ENCODE measurements at regions not wholly inside any gene's neighbourhood (a gene's known extent, or its start where the extent isn't known, plus 50 kb on each side); places are given as distances from the start of the nearest gene placed in this dataset.

DNA sequence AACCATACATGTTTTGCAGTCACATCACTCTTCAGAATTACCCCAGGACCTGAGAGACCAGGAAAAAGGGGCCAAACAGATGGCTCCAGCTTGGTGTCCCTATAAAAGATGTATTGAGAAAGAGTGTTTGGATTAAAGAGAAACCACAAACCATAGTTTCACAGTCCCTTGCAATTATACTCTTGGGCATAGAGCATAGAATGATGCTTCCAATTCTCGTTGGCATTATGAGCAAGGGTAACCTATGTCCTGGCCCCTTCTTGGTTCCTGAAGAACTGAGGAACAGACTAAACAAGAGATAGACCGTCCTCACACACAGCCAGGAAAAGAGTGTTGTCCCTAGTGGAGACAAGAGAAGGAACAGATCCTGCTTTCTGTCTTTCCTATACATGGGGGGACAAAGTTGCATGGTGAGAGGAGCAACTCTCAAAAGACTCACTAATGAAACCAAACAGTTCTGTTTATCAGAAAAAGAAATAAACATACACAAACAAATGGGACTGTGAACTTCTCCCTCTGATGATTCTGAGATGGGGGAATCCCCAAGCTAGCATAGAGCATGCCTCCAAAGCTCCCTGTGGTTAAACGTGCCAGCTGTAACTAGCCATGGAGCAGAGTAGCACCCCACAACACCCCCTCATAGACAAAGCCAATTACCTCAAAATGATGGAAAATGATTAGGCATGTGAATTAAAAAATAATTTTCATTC is 908.6 kb downstream of the NTRK3 start:
- DNase-seq = no peak

DNA sequence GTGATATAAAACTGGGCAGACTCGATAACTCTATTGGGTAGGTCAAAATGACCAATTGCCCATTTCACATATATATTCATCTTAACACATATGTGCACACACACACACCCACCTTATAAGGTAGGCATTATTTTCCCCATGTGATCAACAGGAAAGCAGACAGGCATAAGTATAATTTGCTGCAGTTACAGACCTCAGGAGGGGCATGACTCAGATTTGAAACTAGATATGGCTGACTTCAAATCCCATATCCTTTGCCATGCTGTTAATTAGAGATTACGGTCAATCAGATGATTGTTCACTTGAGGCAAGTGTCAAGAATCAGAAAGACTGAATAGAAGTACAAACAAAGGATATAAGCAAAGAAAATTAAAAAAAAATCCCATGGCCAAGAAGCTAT is 910.6 kb downstream of the NTRK3 start:
- no peak for DNase-seq

DNA sequence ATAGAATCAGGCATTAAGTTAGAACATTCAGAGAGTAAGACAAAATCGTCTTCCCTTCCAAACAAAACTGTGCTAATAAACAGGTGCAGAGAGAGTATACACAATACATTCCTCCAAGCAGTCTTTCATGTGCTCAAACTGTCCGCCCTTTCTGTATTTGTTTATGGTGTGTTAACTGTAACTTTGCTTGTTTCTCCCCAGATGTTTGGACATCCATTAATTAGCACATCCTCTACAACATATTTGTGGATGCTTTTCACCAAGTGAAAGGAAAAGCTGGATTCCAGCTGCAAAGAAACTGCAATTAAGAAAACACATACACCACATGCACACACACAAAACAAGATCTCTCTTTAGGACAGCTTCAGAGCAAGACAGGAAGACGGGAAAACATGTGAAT is 912.6 kb downstream of the NTRK3 start:
- DNase-seq = no peak

DNA sequence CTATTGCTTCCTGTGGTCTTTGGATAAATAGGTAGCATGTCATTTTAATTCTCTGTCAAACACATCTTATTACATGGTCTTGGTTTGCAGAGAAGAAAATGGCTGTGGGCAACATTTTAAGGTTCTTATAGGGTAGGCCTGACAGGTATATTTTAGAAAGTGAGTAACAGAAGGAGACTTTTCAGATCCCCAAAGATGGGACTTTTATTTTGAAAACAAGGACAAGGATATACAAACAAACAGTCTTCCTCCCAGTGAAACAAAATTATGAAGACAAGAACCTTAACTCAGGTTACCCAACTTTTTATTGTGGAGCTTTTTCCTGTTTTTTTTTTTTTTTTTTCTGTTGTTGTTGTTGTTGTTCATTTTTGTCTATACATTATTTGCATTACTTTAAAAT is 916.2 kb downstream of the NTRK3 start:
- no peak for DNase-seq

DNA sequence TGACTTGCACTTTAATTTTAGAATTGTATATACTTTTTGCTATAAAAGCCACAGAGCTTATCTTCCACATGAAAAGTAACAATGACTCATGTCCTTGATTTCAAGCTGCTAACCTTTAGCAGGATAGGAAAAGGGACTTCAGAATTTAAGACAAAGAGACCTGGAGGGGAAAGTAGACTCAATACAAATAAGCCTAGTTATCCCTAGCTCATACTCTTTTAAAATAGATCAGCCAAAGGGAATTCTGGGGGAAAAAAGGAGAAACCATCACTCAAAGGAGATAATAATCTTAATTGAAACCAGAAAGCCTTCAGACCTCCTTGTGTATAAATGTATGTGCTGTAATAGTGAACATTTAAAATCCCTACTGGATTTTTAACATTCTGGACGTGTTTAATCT is 930.3 kb downstream of the NTRK3 start:
- peak; percentile 63 for DNase-seq

DNA sequence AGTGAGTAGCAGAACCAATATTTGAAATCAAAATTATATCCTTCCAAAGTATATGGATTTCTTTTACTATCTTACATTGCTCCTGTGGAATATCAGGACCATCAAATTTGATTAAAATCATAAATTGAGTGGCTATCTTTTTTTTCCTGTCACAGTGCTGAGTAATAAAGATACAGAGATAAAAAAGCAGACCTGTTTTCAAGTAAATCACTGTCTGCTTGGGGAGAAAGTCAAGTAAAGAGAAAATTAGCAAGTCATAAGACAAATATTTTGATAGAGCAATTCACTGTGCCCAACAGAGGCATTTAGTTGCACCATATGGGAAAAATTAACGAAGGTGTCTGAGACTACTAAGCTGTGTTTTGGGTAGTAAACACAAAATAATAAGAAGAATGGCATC is 933.7 kb downstream of the NTRK3 start:
- DNase-seq = no peak

DNA sequence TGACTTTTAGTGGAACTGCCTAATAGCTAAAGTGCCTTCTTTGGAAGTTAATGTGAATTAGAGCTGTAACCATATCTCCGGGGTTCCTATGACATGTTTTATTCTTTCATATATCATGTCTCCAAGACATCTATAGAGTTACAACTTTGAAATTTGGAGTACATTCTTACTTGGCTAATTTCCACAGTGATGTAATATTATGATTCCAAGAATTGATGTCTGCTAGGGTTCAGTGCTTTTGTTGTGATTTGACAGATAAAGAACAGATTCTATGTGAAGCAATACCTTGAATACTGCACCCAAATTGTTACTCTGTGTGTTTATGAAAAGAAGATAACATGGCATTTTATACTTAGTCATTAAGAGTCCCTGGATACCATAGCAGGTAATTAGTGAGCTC is 934.3 kb downstream of the NTRK3 start:
- DNase-seq = no peak

DNA sequence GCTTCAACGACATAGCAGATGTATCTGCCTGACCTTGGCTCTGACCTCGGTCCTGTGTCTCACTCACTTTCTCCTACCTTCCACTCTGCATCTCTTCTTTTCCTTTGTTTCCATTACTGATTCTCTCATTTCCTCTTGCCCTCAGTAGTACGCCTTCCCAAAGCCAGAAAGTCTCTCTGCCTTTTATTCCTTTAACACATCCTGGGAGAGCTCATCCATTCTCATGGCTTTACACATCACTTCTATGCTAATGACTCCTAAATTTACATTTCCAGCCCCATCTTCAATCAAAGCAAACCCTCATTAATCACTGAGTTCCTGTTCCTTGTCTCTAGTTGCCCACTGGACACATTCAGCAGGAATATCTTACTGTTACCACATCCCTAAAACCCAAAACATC is 938.6 kb downstream of the NTRK3 start:
- no peak for DNase-seq

DNA sequence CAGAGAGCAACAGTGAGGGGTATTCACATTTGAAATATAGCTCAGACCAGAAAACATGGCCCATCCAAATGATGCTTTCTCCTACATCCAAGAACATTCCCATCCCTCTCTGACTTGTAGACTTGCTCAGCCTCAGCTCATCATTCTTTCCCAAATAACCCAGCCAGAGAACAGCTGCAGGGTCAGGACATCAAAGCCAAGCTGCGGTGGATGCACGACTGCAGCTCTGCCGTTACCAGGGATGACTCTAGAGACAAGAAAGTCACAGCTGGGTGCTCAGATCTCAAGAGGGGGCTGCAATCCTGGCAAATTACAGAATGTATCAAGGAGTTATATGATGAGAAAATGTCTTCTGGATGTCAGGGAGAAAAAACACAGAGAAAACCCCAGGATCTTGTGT is 944.3 kb downstream of the NTRK3 start:
- no peak for DNase-seq

DNA sequence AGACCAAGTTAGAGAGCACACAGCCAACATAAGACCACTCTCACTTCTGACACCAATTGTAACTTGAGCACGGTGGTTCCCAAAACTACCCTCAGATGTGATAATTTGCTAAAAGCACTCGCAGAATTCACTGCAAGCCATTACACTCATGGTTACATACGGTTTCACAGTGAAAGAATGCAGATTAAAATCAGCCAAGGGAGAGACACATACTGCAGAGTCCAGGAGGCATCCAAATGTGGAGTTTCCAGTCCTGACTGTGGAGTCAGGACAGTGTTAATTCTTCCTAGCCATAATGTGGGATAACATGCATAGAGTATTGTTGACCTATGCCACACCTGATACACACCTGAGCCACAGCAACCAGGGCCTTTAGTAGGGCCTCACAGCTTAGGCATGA is 956.4 kb downstream of the NTRK3 start:
- DNase-seq = peak; percentile 30

DNA sequence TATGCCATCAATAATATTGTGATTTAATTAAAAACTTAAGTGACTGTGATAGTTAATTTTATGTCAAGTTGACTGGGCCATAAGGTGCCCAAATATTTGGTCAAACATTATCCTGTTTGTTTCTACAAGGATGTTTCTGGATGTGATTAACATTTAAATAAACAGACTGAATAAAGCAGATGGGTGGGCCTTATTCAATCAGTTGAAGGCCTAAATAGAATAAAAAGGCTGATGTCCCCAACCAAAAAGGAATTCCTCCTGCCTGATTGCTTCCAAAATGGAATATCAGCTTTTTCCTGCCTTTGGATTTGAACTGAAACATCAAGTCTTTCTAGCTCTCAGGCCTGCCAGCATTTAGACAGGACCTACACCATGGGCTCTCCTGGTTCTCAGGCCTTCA is 961.7 kb downstream of the NTRK3 start:
- DNase-seq = no peak

DNA sequence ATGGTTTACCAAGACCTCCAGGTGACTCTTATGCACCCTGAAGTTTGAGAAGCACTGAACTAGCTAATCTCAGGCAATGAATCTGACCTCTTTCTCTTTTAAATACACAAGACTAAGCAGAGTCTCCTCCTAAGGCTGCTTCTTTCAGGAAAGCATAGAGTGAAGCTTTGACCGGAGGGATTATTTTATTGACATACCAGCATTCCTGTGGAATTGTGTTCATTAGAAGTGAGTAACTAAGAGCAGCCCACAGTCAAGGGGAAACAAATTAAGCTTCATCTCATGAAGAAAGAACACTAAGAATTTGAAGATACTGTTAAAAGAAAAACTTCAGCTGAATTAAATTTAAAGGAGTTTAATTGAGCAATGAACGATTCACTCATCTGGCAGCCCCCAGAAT is 963.5 kb downstream of the NTRK3 start:
- DNase-seq = peak; percentile 55

DNA sequence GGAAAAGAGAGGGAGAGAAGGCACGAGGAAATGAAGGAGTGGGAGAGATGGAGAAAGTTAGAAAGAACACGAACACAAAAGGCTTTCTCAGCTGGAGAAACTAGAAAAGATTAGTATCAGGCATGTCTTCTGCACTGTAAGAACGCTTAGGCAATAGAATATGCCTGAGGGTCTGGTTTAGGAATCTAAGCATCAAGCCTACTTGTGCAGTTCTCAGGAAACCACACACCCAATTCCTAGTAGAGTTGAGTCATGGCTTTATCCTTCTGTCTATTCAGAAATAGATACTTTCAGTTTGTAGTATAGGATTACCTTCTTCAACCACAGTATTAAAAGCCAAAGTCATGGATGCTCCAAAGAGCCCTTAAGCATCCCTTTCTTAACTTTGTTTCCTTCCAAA is 969.4 kb downstream of the NTRK3 start:
- DNase-seq = peak; percentile 92

DNA sequence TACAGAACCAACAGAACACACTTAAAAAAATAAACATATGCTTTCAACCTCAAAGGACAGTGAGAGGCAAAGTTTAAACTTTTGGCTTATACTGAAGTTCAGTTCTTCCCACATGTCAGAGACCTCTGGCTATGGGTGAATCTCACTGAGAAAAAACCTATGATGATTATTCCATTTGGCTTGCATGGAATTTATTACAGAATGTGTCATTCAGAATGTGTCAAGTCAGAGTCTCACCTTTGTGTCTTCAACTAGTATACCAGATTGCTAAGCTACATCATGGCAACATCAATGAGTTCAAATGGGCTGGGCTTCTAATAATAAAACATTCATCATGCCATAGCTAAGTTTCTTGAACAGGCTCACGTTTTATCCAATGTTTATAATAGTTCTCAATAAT is 987.0 kb downstream of the NTRK3 start:
- peak; percentile 37 for DNase-seq

DNA sequence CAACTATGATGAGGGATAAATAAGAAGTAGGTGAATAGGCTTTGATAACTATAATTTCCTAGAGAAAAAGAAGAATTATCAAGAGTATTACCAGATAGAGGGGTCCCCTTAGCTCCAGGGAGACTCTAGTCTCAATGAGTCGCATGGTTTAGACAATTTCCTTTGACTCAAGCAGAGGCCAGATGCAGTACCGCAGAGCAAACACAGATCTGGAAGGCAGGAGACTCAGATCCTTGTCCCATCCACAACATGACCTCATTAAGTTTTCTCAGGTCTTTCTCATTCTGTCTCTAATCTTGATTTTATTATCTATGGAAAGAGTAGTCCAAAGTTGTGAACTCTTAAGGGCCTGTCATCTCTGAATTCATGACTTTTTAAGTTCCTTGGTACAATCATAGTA is 987.9 kb downstream of the NTRK3 start:
- peak; percentile 49 for DNase-seq

DNA sequence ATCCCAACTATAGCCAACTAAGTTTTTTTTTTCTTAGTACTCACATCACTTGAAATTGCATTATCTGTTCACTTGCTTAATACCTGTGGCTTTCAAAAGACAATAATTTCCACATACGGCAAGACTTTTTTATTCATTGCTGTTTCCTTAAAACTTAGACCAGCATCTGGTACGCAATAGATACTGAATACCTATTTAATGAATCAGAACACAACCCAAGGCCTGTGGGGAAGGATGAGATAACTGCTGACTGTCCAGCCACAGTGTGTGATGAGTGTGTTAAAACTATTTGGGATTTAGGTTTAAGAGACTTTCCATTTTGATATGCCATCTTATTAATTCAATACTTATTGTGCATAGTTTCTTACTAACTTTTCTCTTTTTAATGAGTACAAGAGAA is 988.7 kb downstream of the NTRK3 start:
- DNase-seq = peak; percentile 97

DNA sequence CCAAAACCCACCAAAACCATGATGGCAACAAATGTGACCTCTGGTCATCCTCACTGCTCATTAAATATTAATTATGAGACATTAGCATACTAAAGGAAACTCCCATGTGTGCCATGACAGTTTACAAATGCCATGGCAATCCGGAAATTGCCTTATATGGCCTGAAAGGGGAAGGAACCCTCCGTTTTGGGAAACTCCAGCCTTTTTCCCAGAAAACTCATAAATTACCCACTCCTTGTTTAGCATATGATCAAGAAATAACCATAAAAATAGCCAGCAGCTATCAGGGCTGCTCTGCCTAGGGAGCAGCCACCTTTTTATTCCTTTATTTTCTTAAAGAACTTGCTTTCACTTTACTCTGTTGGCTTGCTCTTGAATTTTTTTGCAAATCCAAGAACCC is 992.7 kb downstream of the NTRK3 start:
- no peak for DNase-seq

DNA sequence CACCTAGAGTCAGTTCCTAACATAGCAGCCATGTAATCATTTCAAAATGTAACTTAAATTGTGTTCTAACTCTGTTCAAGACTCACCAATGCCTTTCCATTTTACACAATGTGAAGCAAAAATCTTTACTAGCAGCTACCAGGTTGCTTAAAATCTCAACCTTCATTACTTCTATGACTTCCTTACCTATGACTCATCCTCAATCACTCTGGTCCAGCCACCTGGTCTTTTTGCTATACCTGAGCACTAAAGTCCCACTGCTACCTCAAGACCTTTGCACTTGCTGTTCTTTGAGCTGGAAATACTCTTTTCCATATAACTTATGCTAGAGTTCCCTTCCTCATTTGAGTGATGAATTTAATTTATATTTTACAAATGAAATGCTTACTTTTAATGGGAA is 993.2 kb downstream of the NTRK3 start:
- DNase-seq = no peak

DNA sequence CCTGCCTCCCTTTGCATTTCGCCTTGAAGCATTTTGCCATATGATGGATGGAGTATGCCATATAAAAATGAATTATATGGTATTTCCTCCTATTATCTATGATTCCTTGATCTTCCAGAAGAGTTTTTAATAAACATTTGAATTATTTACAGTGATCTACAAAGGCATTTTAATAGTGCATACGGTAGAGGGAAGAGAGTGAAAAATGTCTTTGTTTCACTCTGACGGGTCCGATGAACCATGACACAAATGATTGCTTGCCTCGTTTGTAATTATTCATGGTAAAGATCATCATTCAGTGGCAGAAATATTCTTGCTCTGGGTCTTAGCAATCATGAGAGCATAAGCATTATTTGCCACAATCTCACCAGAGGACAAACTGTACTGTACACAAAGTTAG is 1010.9 kb downstream of the NTRK3 start:
- DNase-seq = no peak

DNA sequence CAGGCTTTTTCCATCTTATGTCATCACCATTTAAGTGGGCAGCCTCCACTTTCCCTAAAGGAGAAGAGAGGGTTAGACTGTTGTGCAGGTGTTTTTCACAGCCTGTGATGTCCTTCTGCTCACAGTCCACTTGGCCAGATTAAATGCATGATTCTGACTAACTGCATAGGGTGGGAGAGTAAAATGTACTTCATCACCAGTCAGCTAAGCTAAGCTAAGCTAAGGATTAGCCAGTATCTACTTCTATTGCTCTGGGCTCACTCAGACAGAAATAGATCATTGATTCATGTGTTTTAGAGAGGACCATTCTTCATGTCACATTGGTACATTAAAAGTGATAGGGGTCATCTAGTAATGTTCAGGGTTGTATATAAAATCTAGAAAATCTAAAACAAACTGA is 1013.1 kb downstream of the NTRK3 start:
- DNase-seq = no peak

DNA sequence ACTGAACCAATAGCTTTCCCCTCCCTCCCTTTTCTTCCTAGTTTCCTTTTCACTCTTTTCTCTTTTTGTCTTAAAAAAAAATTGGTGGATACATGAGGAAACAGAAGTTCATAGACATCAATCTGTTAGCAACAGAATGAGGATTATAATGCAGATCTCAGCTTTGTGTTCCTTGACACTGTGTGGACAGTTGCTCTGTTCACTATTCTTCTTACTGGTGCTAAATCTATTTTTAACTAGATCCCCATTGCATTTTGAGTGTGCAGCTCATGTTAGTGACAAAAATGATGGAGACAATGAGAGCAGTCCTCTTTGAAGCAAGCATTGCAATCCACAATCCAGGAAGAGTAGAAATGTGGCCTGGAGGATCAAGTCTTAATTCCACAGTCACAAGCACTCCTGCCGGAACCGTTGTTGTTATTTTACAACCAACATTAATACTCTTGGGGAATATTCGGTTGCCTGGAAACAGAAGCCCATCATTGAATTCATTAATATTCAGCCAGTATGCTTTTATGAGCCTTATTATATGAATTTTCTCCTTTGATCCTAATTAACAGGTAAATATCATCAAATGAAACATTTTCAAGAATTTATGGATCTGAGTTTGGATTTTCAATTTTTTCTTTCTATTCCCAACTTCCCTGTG is 1016.8 kb downstream of the NTRK3 start:
- no peak for DNase-seq

DNA sequence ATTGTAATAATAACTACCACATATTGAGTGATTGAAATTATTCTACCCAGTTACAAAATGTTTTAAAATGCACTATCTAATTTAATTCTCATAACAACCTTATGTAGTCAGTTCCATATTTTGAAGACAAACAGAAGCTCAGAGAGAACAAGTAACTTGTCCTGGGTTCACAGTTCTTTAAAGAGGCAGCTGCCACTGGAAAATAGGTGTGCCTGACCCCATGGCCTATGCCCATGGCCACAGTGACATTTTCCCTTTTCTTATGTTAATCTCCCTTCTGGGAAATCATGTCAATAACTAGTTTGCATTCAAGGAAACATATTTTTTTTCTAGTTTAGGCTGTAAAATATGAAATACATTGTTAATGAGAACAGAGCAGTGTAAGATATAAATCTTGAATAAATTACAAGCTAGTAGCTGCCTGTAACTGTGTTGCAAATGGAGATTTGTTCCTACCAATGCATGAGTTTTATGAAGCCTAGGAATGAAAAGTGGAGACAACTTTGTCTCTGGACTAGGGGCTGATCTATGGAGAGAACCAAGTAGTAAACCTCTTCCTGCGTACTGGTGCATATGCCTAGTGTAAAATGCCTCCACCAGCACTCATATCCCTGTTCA is 1018.0 kb downstream of the NTRK3 start:
- no peak for DNase-seq

DNA sequence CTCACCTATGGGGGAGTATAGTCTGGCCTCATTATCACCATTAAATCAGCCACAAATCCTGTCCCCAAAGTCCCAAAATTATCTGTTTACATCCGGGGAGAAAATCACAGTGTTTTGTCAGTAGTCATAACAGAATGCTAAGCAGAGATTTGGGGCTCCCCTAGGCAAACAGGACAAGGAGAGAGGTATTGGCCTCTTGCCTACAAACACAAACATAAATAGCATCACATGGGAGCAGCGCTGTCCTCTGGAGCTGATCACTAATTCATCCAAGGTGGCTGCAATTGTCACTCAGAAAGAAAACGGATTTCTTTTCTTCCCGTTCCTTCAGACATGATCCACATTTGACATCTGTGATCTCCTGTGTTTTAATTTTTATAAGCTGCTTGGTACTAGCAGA is 1028.1 kb downstream of the NTRK3 start:
- DNase-seq = no peak

DNA sequence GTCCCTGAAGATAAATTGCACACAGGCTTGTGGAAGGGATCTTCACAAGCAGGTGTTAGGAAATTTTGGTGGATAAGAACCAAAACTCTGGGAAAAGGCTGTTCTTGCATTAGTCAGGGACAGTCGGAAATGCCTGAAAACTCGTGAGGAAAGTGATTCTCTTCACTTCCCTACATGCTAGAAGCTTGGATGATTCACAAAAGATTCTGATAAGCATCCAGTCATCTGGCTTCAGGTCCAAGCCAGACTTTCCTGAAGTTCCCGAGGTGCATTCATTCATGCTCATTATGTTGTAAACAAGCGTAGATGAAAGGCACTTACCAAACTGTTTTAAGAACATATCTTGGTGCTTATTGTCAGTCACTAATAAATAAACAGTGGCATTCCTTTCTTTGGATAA is 1028.7 kb downstream of the NTRK3 start:
- DNase-seq = peak; percentile 43

DNA sequence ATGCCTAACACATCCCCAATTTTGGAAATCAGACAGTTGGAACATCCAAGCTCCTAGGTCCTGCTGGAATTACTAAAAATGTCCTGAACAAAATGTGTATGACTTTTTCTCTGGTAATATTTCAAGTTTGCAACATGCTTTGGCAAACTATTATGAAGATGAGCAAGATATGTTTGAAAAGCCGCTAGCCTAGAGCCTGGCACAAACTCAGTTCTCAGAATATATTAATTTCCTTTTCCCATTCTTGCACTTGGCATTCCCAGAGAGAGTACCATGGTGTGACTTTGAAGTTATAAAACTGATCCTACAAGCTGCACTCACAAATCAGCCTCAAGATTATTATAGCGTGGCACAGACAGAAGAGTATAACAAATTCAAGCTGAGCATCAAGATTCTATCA is 1031.1 kb downstream of the NTRK3 start:
- DNase-seq = no peak
